ENCODE measurements at regions not wholly inside any gene's neighbourhood (a gene's known extent, or its start where the extent isn't known, plus 50 kb on each side); places are given as distances from the start of the nearest gene placed in this dataset.

DNA sequence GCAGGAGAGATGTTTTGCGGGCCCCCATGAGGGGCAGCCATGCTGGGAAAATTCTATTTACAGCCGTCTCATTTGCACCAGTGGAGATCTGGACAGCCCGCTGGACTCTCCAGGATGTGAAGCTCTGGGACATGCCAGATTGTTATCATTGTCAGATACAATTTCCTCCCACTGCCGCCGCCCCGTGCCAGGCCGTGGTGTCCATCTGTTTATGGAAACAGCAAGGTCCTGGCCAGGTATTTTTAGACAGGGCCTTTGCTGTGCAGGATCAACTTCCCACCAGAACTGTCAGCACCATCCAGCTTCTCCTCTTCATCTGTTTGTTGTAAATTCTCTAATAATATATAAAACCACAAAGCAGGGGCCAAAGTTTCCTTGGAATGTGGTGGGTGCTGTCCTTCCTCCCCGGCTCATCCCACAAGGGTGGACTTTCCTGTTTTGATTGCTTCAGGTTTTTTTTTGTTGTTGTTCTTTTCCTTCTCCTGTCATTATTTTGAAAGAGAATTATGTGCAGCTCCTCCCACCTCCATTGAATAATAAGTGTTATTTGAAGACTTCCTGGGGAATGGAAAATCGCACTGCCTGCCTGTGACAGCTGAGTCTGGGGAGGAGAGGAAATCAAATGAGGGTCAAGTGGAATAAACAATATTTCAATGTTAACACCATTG, 398.1 kb downstream of the TNS1 start:
- no peak for TF ChIP-seq CTCF (conservative IDR thresholded peaks at IDR 0.05)
- no peak for TF ChIP-seq EZH2 (IDR thresholded peaks at IDR 0.05; ENCODE audit: low read depth)

Measured in PC-9 (cell line).